Testis (tissue), 2 donors: ENCODE measurements at regions not wholly inside any gene's neighbourhood (a gene's known extent, or its start where the extent isn't known, plus 50 kb on each side); places are given as distances from the start of the nearest gene placed in this dataset.

ENCODE experiments used
- POLR2A ChIP-seq: fragments of 450-650 bp; IDR thresholded peaks from one replicate; pipeline ENCODE4 v1.6.1; 2017; ENCODE audit warnings: antibody characterized with exemption, mild to moderate bottlenecking, moderate library complexity
- TF ChIP-seq, protein P1 (sequence below), 3 experiments: fragments of 450-650 bp in 2 of 3; fragments of 200-600 bp in 1 of 3; sonication (generic) in 1 of 3; IDR thresholded peaks; one replicate each; pipeline ENCODE4 v1.5.1; 2016 to 2019; ENCODE audit warnings: antibody characterized with exemption in 3 of 3, mild to moderate bottlenecking in 2 of 3, moderate library complexity in 1 of 3

- TF ChIP-seq, protein P1, sequence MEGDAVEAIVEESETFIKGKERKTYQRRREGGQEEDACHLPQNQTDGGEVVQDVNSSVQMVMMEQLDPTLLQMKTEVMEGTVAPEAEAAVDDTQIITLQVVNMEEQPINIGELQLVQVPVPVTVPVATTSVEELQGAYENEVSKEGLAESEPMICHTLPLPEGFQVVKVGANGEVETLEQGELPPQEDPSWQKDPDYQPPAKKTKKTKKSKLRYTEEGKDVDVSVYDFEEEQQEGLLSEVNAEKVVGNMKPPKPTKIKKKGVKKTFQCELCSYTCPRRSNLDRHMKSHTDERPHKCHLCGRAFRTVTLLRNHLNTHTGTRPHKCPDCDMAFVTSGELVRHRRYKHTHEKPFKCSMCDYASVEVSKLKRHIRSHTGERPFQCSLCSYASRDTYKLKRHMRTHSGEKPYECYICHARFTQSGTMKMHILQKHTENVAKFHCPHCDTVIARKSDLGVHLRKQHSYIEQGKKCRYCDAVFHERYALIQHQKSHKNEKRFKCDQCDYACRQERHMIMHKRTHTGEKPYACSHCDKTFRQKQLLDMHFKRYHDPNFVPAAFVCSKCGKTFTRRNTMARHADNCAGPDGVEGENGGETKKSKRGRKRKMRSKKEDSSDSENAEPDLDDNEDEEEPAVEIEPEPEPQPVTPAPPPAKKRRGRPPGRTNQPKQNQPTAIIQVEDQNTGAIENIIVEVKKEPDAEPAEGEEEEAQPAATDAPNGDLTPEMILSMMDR (IDR thresholded peaks at IDR 0.05), result no peak
- TF ChIP-seq POLR2A, result no peak
These were observed 418.6 kb downstream of the TUSC7 start for GRCh38 chr3:117128133-117128532.
